Activated B cell treated with CpG ODN at 0.5 μM for 24 hours (primary cell): ENCODE measurements at regions not wholly inside any gene's neighbourhood (a gene's known extent, or its start where the extent isn't known, plus 50 kb on each side); places are given as distances from the start of the nearest gene placed in this dataset.

Experiments used
- ATAC-seq: fragments of 200-7000 bp; cut with Tn5 transposase; one replicate; pipeline ENCODE4 v1.10.0; 2021; ENCODE audit warnings: low read depth, mild to moderate bottlenecking, moderate library complexity
- CTCF ChIA-PET: fragments of 350-600 bp; sonication (Branson Sonifier 250); formaldehyde crosslinking; loops from one replicate; lab custom pipeline; 2021; ENCODE audit warnings: antibody characterized with exemption; lab: Charles Lee
- POLR2A ChIA-PET: fragments of 350-600 bp; sonication (Branson Sonifier 250); formaldehyde crosslinking; loops from one replicate; lab custom pipeline; 2021; ENCODE audit warnings: antibody characterized with exemption; lab: Charles Lee
- DNase-seq: peaks from one replicate; pipeline ENCODE4 v3.0.0; 2022
- H3K27ac Mint-ChIP-seq: one replicate; pipeline ENCODE4 v1.8.0; 2020; ENCODE audit warnings: mixed read lengths
- H3K27me3 Mint-ChIP-seq: one replicate; pipeline ENCODE4 v1.8.0; 2021; ENCODE audit warnings: mixed read lengths
- H3K36me3 Mint-ChIP-seq: one replicate; pipeline ENCODE4 v1.8.0; 2021; ENCODE audit warnings: low read depth, mixed read lengths
- H3K4me1 Mint-ChIP-seq: one replicate; pipeline ENCODE4 v1.8.0; 2021; ENCODE audit warnings: mixed read lengths
- H3K4me3 Mint-ChIP-seq: one replicate; pipeline ENCODE4 v1.8.0; 2020; ENCODE audit warnings: mild to moderate bottlenecking, mixed read lengths
- H3K9me3 Mint-ChIP-seq: one replicate; pipeline ENCODE4 v1.8.0; 2020; ENCODE audit warnings: mixed read lengths
- intact Hi-C: fragments of 100-400 bp; cut with micrococcal nuclease; formaldehyde crosslinking; loops from one replicate; pipeline ENCODE4 v1.15.1; 2024
- TF ChIP-seq, protein P1 (sequence below): fragments of 200-600 bp; IDR thresholded peaks from one replicate; pipeline ENCODE4 v1.8.0; 2022; ENCODE audit warnings: antibody characterized with exemption, mild to moderate bottlenecking

DNA sequence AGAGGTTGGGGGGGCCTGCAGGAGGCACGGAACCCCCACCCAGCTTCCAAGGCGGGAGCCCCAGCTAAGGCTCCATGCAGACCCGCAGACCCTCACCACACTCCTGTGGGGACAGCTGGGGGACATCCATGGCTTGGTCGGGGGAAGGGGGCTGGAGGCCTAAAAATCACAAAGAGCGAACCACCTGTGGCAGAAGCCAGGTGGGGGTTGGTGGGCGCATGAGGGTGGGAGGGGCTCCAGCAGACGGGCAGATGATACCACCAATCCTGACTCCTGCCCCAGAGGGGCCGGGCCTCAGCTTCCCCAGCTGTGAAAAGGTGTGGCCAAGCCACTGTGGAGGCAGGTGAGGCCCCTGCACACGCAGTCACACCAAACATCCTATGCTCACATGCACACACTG is 111.6 kb downstream of the FAM53A start:
- Mint-ChIP-seq H3K4me1 (no peaks in the 10 kb centered on the region), H3K4me3 (no peak overlapping the region), H3K36me3 (no peaks in the 10 kb centered on the region), H3K9me3 (peaks cover 3% of the 10 kb centered on the region), H3K27me3 (no peaks in the 10 kb centered on the region), H3K27ac (no peak overlapping the region)
- intact Hi-C loops, result no loop called here
- ChIA-PET CTCF (no interaction called here), POLR2A (no interaction called here)
- TF ChIP-seq, protein P1, sequence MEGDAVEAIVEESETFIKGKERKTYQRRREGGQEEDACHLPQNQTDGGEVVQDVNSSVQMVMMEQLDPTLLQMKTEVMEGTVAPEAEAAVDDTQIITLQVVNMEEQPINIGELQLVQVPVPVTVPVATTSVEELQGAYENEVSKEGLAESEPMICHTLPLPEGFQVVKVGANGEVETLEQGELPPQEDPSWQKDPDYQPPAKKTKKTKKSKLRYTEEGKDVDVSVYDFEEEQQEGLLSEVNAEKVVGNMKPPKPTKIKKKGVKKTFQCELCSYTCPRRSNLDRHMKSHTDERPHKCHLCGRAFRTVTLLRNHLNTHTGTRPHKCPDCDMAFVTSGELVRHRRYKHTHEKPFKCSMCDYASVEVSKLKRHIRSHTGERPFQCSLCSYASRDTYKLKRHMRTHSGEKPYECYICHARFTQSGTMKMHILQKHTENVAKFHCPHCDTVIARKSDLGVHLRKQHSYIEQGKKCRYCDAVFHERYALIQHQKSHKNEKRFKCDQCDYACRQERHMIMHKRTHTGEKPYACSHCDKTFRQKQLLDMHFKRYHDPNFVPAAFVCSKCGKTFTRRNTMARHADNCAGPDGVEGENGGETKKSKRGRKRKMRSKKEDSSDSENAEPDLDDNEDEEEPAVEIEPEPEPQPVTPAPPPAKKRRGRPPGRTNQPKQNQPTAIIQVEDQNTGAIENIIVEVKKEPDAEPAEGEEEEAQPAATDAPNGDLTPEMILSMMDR, result no peak
- ATAC-seq, result no peak
- DNase-seq, result no peak

DNA sequence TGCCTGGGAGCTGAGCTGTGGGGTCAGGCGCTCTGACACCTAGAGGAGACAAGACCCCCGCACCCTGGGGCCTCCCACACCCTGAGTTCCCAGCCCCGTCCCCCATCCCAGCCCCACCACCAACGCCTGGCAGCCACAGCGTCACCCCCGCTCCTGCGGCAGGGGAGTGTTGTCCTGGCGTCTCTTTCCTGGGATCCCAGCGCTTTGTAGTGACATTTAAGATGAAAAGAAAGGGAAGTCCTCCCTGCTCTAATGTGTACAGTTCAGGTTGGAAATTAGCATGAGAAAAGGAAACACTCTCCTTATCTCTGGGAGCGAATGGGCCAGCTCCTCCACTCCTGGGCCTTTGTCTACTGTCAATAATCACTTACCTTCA is 112.1 kb downstream of the FAM53A start:
- Mint-ChIP-seq H3K36me3 (no peaks in the 10 kb centered on the region), H3K27me3 (no peaks in the 10 kb centered on the region), H3K4me3 (no peak overlapping the region), H3K4me1 (no peaks in the 10 kb centered on the region), H3K9me3 (peaks cover 3% of the 10 kb centered on the region), H3K27ac (no peak overlapping the region)
- DNase-seq, result no peak
- ChIA-PET POLR2A (no interaction called here), CTCF (no interaction called here)
- intact Hi-C loops, result no loop called here
- TF ChIP-seq, protein P1, result no peak
- ATAC-seq, result no peak

DNA sequence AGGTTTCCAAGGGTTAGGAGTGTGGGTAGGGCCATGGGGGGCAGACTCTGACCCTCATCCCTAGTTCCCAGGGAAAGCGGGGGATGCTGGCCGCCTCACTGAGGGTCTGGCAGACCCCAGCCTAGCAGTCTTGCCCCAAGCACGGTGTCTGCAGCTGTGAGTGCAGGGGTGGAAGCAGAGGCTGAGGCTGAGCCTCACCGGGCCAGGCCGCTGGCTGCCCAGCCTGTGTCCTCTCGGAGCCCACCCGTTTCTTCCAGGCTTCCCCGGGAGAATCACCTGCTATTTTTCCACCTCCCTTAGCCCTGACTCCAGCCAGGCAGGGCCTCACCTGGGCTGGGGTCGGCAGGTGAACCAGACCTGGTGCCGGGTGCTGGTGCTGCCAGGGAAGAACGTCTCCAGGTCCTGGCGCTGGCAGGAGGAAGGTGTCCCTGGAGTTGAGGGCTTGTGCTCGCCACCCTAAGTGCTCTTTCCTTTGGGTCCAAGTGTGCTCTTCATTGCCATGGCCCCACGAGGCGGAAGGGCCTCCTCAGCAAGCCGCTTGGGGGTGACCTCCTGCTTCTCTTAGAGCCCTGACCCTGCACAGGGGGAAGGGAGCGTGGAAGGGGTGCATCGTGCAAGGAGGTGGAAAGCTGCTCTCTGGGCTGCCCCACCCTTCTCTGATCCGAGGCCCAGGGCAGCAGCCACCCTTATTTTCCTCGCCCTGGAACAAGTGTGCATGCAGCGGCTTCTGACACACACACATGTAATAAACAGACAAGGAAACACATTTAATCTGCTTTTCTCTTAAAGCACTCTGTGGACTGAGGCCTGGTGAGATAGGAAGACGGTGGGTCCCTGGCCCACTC is 112.7 kb downstream of the FAM53A start:
- DNase-seq (no peak), ATAC-seq (no peak)
- Mint-ChIP-seq H3K36me3 (no peaks in the 10 kb centered on the region), H3K4me3 (no peak overlapping the region), H3K27ac (no peak overlapping the region), H3K4me1 (no peaks in the 10 kb centered on the region), H3K9me3 (peaks cover 3% of the 10 kb centered on the region), H3K27me3 (no peaks in the 10 kb centered on the region)
- ChIA-PET CTCF (no interaction called here), POLR2A (no interaction called here)
- intact Hi-C loops, result no loop called here
- TF ChIP-seq, protein P1, result no peak

DNA sequence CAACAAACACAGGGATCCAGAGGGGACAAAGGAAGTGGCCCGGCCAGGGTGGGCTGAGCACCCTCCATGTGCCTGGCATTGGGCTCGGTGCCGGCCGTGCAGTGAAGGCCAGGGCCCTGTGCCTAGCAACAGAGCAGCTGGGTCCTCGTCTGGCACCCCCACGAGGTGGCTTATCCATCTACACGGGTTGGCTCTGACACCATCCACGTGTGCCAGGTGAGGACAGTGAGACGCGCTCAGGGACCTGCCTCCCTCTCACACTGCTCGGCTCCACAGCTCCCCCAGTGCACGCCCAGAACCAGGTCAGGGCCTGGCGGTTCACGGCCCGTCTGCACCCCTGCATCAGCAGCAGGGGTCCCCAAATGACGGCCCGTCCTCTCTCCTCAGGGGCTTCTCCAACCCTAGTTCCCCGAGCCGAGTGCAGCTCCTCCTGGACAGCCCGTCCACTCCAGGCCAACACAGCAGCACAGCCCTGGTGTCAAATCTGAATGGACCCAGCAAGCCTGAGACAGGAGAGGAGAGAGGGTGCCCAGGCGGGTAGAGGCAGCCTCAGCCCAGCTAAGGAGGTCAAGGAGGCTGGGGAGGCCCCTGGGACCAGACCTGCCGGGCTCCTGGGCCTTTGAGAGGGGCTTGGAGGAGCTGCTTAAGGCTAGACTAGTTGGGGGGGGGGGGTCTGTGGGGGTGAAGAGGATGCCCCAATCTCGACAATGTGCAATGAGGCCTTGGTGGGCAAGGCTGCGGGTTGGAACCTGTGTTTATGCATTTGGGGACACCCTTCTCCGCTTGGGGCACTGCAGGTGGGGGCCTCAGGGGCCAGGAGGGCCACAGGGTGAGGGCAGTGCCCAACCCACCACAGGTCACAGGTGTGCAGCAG is 113.6 kb downstream of the FAM53A start:
- Mint-ChIP-seq H3K36me3 (no peaks in the 10 kb centered on the region), H3K27ac (no peak overlapping the region), H3K4me3 (no peak overlapping the region), H3K27me3 (no peaks in the 10 kb centered on the region), H3K9me3 (peaks cover 3% of the 10 kb centered on the region), H3K4me1 (peaks cover 2% of the 10 kb centered on the region)
- DNase-seq (no peak), ATAC-seq (no peak)
- intact Hi-C loops, result no loop called here
- ChIA-PET POLR2A (no interaction called here), CTCF (no interaction called here)
- TF ChIP-seq, protein P1, result no peak
